ENCODE measurements at regions not wholly inside any gene's neighbourhood (a gene's known extent, or its start where the extent isn't known, plus 50 kb on each side); places are given as distances from the start of the nearest gene placed in this dataset.

DNA sequence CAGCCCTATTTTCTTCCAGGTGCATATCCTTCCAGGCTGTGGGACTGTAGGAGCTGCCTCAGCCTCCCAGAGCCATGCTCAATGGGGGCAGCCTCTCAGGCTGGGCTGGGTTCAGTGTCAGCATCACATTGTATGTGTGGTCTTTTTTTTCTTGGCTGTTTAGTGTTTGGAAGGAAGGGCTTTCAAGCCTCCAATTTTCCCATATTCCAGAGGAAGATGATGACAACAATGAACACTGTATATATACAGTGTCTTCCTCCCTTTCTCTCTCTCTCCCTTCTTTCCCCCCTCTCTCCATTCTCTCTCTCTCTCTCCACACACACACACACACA lies 326.4 kb downstream of the DYSF start:
- H3K27me3 Mint-ChIP-seq (ENCODE audit: unreplicated experiment) = peaks cover 57% of the 10 kb centered on the region

DNA sequence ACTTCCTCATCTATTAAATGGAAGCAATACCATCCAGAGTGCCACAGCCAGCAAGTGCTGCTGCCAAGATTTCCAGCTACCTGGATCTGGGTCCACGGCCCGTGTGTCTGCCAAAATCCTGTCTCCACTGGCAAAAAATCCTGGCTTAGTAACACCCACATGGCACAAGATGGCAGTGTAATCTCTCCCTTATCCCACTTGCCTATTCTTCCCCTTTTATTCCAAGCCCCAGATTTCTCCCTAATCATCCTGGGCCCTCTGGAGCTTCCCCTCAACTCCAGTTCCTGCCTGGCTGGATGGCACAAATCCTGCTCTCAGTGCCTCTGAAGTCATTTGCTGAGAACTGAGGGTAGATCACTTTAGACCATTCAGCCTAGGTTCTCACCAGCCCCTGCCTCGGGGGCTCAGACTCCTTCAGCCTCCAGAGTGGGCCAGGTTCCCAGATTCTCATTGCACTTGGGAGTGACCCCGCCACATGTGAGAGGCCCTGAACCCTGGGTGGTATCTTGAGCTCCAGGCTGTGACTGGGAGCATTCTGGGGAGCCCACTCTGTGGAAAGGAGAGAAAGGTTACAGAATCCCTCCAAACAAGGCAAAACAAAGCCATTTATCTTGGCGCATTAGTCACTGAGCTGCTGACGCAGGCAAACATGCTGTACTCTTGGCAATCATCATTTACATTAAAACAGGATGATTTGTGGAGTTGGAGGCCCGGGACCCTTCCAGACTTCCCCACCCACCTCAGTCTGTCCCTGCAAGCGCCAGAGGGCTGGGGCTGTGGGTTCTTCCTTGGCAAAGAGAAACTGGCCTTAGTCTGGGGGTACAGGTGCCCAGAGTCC lies 325.8 kb downstream of the DYSF start:
- intact Hi-C loops (cut with micrococcal nuclease; ENCODE audit: unreplicated experiment) = no loop called here
- H3K36me3 Mint-ChIP-seq (ENCODE audit: insufficient read depth, unreplicated experiment) = no peaks in the 10 kb centered on the region
- TF ChIP-seq, protein P1, sequence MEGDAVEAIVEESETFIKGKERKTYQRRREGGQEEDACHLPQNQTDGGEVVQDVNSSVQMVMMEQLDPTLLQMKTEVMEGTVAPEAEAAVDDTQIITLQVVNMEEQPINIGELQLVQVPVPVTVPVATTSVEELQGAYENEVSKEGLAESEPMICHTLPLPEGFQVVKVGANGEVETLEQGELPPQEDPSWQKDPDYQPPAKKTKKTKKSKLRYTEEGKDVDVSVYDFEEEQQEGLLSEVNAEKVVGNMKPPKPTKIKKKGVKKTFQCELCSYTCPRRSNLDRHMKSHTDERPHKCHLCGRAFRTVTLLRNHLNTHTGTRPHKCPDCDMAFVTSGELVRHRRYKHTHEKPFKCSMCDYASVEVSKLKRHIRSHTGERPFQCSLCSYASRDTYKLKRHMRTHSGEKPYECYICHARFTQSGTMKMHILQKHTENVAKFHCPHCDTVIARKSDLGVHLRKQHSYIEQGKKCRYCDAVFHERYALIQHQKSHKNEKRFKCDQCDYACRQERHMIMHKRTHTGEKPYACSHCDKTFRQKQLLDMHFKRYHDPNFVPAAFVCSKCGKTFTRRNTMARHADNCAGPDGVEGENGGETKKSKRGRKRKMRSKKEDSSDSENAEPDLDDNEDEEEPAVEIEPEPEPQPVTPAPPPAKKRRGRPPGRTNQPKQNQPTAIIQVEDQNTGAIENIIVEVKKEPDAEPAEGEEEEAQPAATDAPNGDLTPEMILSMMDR (IDR thresholded peaks at IDR 0.05; ENCODE audit: unreplicated experiment) = no peak

More for the DNA sequence above, 326.4 kb downstream of the DYSF start:
- no peak for DNase-seq
- H3K4me3 Mint-ChIP-seq (ENCODE audit: low read depth, unreplicated experiment) = no peak overlapping the region
- TF ChIP-seq, protein P1 (IDR thresholded peaks at IDR 0.05; ENCODE audit: unreplicated experiment) = no peak
- H3K9me3 Mint-ChIP-seq (ENCODE audit: low read depth, unreplicated experiment) = no peaks in the 10 kb centered on the region
- CTCF ChIA-PET = no interaction called here
- no TSS peak for BruUV-seq (replicated peaks)
- H3K27ac Mint-ChIP-seq (ENCODE audit: unreplicated experiment) = no peak overlapping the region
- peaks cover 11% of the 10 kb centered on the region for H3K4me1 Mint-ChIP-seq (ENCODE audit: low read depth, unreplicated experiment)
- intact Hi-C loops (cut with micrococcal nuclease; ENCODE audit: unreplicated experiment) = no loop called here
- no peaks in the 10 kb centered on the region for H3K36me3 Mint-ChIP-seq (ENCODE audit: insufficient read depth, unreplicated experiment)

DNA sequence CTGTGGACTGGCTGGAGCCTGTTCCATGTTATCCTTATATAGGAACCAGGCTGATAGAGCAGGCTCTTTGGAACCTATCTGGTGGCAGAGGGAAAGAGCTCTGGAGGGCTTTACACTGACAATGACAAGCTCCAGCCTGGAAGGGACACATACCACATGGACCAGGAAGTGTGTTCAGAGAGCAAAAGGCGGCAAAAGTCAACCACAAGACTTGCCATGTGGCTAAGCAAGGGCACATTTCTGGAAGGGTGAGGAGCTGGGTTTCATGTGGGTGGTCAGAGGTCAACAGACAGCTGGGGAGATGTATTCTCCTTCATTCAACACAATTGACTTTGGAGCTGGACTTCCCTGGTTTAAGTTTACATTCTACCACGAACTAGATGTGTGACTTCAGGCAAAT lies 325.2 kb downstream of the DYSF start:
- DNase-seq = no peak
- Mint-ChIP-seq H3K4me3 (ENCODE audit: low read depth, unreplicated experiment) (no peak overlapping the region), H3K27ac (ENCODE audit: unreplicated experiment) (no peak overlapping the region), H3K27me3 (ENCODE audit: unreplicated experiment) (peaks cover 52% of the 10 kb centered on the region), H3K4me1 (ENCODE audit: low read depth, unreplicated experiment) (peaks cover 9% of the 10 kb centered on the region), H3K9me3 (ENCODE audit: low read depth, unreplicated experiment) (no peaks in the 10 kb centered on the region), H3K36me3 (ENCODE audit: insufficient read depth, unreplicated experiment) (no peaks in the 10 kb centered on the region)
- TF ChIP-seq, protein P1 (IDR thresholded peaks at IDR 0.05; ENCODE audit: unreplicated experiment) = no peak
- intact Hi-C loops (cut with micrococcal nuclease; ENCODE audit: unreplicated experiment) = no loop called here
- BruUV-seq (replicated peaks) = no TSS peak
- CTCF ChIA-PET = interaction anchor here (1.1 to 1.3 kb wide), 2 partner anchors 17 to 20 kb away, joined by 3 read pairs; no protein-coding TSS in a partner anchor

More for the DNA sequence above, 325.8 kb downstream of the DYSF start:
- H3K27ac Mint-ChIP-seq (ENCODE audit: unreplicated experiment) = no peak overlapping the region
- CTCF ChIA-PET = interaction anchor here (1.1 to 1.3 kb wide), 2 partner anchors 16 to 19 kb away, joined by 3 read pairs; no protein-coding TSS in a partner anchor
- no peaks in the 10 kb centered on the region for H3K9me3 Mint-ChIP-seq (ENCODE audit: low read depth, unreplicated experiment)
- no TSS peak for BruUV-seq (replicated peaks)
- H3K4me3 Mint-ChIP-seq (ENCODE audit: low read depth, unreplicated experiment) = no peak overlapping the region
- H3K27me3 Mint-ChIP-seq (ENCODE audit: unreplicated experiment) = peaks cover 57% of the 10 kb centered on the region
- no peak for DNase-seq
- H3K4me1 Mint-ChIP-seq (ENCODE audit: low read depth, unreplicated experiment) = peaks cover 9% of the 10 kb centered on the region

DNA sequence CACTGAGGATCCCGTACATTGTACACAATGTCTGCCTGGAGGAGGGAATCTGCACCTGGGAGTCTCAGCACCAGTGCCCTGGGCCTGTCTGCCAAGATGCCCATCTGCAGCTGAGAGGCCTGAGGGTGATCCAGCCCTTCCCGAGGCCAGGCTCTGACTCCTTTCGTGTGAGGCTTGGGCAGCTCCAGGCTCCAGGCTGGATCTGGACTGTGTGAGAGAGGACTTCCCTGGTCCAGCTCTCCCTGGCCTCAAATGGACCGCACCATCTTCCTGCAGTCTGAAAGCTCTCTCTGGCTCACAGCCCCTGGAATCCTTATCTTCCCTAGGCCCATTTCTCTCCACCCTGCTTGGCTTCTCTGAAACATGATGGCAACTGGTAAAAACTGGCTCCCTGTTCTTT lies 324.6 kb downstream of the DYSF start:
- no peak overlapping the region for H3K4me3 Mint-ChIP-seq (ENCODE audit: low read depth, unreplicated experiment)
- no peaks in the 10 kb centered on the region for H3K36me3 Mint-ChIP-seq (ENCODE audit: insufficient read depth, unreplicated experiment)
- no peak for DNase-seq
- intact Hi-C loops (cut with micrococcal nuclease; ENCODE audit: unreplicated experiment) = no loop called here
- TF ChIP-seq, protein P1 (IDR thresholded peaks at IDR 0.05; ENCODE audit: unreplicated experiment) = no peak
- CTCF ChIA-PET = interaction anchor here (1.3 kb wide), 1 partner anchor 20 kb away, joined by 3 read pairs; no protein-coding TSS in a partner anchor
- no TSS peak for BruUV-seq (replicated peaks)
- peaks cover 47% of the 10 kb centered on the region for H3K27me3 Mint-ChIP-seq (ENCODE audit: unreplicated experiment)
- no peak overlapping the region for H3K27ac Mint-ChIP-seq (ENCODE audit: unreplicated experiment)
- no peaks in the 10 kb centered on the region for H3K9me3 Mint-ChIP-seq (ENCODE audit: low read depth, unreplicated experiment)
- peaks cover 4% of the 10 kb centered on the region for H3K4me1 Mint-ChIP-seq (ENCODE audit: low read depth, unreplicated experiment)

Measured in Calu3 (cell line).